ENCODE measurements at regions not wholly inside any gene's neighbourhood (a gene's known extent, or its start where the extent isn't known, plus 50 kb on each side); places are given as distances from the start of the nearest gene placed in this dataset.
"Not testable (repeated sequence)": the region's sequence is repeated elsewhere in the genome, so short reads cannot be mapped to it uniquely, and the experiment has no call there.

GRCh38 chr14:89534902-89535685 is 118.1 kb upstream of the FOXN3 start:
- no peak for DNase-seq (ENCODE audit: low spot score)

- no peak for DNase-seq (ENCODE audit: low spot score)
Observed at GRCh38 chr14:89533766-89534165, 116.7 kb upstream of the FOXN3 start.

- DNase-seq (ENCODE audit: low spot score) = no peak
Observed at GRCh38 chr14:89533136-89533535, 116.1 kb upstream of the FOXN3 start.

- DNase-seq (ENCODE audit: low spot score) = no peak
Observed at GRCh38 chr14:89531661-89532335, 114.8 kb upstream of the FOXN3 start.

- no peak for DNase-seq (ENCODE audit: low spot score)
Observed at GRCh38 chr14:89524990-89525667, 108.1 kb upstream of the FOXN3 start.

GRCh38 chr14:89524412-89524811 is 107.4 kb upstream of the FOXN3 start:
- DNase-seq (ENCODE audit: low spot score) = no peak

GRCh38 chr14:89521988-89522387 is 105.0 kb upstream of the FOXN3 start:
- no peak for DNase-seq (ENCODE audit: low spot score)

- no peak for DNase-seq (ENCODE audit: low spot score)
Observed at GRCh38 chr14:89519040-89519439, 102.0 kb upstream of the FOXN3 start.

GRCh38 chr14:89516173-89516572 is 99.1 kb upstream of the FOXN3 start:
- no peak for DNase-seq (ENCODE audit: low spot score)

GRCh38 chr14:89514601-89515000 is 97.6 kb upstream of the FOXN3 start:
- DNase-seq (ENCODE audit: low spot score) = no peak

GRCh38 chr14:89509891-89510290 is 92.9 kb upstream of the FOXN3 start:
- DNase-seq (ENCODE audit: low spot score) = no peak

- no peak for DNase-seq (ENCODE audit: low spot score)
Observed at GRCh38 chr14:89508863-89509262, 91.8 kb upstream of the FOXN3 start.

GRCh38 chr14:89507926-89508460 is 91.0 kb upstream of the FOXN3 start:
- DNase-seq (ENCODE audit: low spot score) = no peak

- DNase-seq (ENCODE audit: low spot score) = no peak
Observed at GRCh38 chr14:89507521-89507920, 90.5 kb upstream of the FOXN3 start.

- not testable (repeated sequence) for DNase-seq (ENCODE audit: low spot score)
Observed at GRCh38 chr14:89506891-89507452, 89.9 kb upstream of the FOXN3 start.

- DNase-seq (ENCODE audit: low spot score) = no peak
Observed at GRCh38 chr14:89504602-89505313, 87.7 kb upstream of the FOXN3 start.

- no peak for DNase-seq (ENCODE audit: low spot score)
Observed at GRCh38 chr14:89504091-89504490, 87.1 kb upstream of the FOXN3 start.

GRCh38 chr14:89503431-89503996 is 86.5 kb upstream of the FOXN3 start:
- no peak for DNase-seq (ENCODE audit: low spot score)

- no peak for DNase-seq (ENCODE audit: low spot score)
Observed at GRCh38 chr14:89502966-89503365, 85.9 kb upstream of the FOXN3 start.

- DNase-seq (ENCODE audit: low spot score) = no peak
Observed at GRCh38 chr14:89501381-89501780, 84.3 kb upstream of the FOXN3 start.

- no peak for DNase-seq (ENCODE audit: low spot score)
Observed at GRCh38 chr14:89500303-89500702, 83.3 kb upstream of the FOXN3 start.
